SK-N-SH (cell line): ENCODE measurements at regions not wholly inside any gene's neighbourhood (a gene's known extent, or its start where the extent isn't known, plus 50 kb on each side); places are given as distances from the start of the nearest gene placed in this dataset.

Source experiments
- POLR2AphosphoS5 ChIP-seq: IDR thresholded peaks from 2 replicates; pipeline ENCODE4 v1.6.1; 2012; ENCODE audit warnings: low read depth, low read length
- TF ChIP-seq, protein P1 (sequence below): fragments of 200-600 bp; sonication (generic); IDR thresholded peaks from 2 replicates; pipeline ENCODE4 v1.6.1; 2017; ENCODE audit warnings: antibody characterized with exemption, mild to moderate bottlenecking, moderate library complexity
- TF ChIP-seq, protein P2 (sequence below): IDR thresholded peaks from 2 replicates; pipeline ENCODE4 v1.6.1; 2012; ENCODE audit warnings: mild to moderate bottlenecking, low read depth, low read length, moderate library complexity
- TF ChIP-seq, protein P3 (sequence below): IDR thresholded peaks from 2 replicates; pipeline ENCODE4 v1.4.0; 2012; ENCODE audit warnings: low read depth, borderline replicate concordance
- TF ChIP-seq, protein P4 (sequence below): IDR thresholded peaks from 2 replicates; pipeline ENCODE4 v1.4.0; 2012; ENCODE audit warnings: low read depth, borderline replicate concordance

DNA sequence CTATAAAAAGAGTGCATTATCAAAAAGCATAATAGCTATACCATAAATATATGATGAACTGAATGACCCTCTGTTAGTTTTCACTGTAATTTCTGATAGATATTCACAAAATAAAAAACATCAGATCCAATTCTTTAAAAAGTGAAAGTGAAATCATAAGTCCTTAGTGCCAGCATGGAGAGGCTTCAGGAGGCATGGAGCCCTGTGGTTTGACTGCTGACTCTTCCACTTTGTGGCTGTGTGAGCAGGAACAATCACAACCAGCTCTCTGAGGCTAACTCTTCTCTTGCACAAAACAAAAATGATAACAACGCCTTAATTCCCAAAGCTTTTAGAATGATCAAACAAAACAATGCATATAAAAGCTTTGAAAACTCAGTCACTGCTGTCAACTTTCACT, 1143.9 kb downstream of the PDHA2 start:
- TF ChIP-seq, protein P1, sequence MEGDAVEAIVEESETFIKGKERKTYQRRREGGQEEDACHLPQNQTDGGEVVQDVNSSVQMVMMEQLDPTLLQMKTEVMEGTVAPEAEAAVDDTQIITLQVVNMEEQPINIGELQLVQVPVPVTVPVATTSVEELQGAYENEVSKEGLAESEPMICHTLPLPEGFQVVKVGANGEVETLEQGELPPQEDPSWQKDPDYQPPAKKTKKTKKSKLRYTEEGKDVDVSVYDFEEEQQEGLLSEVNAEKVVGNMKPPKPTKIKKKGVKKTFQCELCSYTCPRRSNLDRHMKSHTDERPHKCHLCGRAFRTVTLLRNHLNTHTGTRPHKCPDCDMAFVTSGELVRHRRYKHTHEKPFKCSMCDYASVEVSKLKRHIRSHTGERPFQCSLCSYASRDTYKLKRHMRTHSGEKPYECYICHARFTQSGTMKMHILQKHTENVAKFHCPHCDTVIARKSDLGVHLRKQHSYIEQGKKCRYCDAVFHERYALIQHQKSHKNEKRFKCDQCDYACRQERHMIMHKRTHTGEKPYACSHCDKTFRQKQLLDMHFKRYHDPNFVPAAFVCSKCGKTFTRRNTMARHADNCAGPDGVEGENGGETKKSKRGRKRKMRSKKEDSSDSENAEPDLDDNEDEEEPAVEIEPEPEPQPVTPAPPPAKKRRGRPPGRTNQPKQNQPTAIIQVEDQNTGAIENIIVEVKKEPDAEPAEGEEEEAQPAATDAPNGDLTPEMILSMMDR: no peak
- no peak for TF ChIP-seq POLR2AphosphoS5
- TF ChIP-seq, protein P2, sequence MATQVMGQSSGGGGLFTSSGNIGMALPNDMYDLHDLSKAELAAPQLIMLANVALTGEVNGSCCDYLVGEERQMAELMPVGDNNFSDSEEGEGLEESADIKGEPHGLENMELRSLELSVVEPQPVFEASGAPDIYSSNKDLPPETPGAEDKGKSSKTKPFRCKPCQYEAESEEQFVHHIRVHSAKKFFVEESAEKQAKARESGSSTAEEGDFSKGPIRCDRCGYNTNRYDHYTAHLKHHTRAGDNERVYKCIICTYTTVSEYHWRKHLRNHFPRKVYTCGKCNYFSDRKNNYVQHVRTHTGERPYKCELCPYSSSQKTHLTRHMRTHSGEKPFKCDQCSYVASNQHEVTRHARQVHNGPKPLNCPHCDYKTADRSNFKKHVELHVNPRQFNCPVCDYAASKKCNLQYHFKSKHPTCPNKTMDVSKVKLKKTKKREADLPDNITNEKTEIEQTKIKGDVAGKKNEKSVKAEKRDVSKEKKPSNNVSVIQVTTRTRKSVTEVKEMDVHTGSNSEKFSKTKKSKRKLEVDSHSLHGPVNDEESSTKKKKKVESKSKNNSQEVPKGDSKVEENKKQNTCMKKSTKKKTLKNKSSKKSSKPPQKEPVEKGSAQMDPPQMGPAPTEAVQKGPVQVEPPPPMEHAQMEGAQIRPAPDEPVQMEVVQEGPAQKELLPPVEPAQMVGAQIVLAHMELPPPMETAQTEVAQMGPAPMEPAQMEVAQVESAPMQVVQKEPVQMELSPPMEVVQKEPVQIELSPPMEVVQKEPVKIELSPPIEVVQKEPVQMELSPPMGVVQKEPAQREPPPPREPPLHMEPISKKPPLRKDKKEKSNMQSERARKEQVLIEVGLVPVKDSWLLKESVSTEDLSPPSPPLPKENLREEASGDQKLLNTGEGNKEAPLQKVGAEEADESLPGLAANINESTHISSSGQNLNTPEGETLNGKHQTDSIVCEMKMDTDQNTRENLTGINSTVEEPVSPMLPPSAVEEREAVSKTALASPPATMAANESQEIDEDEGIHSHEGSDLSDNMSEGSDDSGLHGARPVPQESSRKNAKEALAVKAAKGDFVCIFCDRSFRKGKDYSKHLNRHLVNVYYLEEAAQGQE: no peak
- TF ChIP-seq, protein P3, sequence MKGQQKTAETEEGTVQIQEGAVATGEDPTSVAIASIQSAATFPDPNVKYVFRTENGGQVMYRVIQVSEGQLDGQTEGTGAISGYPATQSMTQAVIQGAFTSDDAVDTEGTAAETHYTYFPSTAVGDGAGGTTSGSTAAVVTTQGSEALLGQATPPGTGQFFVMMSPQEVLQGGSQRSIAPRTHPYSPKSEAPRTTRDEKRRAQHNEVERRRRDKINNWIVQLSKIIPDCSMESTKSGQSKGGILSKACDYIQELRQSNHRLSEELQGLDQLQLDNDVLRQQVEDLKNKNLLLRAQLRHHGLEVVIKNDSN: no peak
- TF ChIP-seq, protein P4, sequence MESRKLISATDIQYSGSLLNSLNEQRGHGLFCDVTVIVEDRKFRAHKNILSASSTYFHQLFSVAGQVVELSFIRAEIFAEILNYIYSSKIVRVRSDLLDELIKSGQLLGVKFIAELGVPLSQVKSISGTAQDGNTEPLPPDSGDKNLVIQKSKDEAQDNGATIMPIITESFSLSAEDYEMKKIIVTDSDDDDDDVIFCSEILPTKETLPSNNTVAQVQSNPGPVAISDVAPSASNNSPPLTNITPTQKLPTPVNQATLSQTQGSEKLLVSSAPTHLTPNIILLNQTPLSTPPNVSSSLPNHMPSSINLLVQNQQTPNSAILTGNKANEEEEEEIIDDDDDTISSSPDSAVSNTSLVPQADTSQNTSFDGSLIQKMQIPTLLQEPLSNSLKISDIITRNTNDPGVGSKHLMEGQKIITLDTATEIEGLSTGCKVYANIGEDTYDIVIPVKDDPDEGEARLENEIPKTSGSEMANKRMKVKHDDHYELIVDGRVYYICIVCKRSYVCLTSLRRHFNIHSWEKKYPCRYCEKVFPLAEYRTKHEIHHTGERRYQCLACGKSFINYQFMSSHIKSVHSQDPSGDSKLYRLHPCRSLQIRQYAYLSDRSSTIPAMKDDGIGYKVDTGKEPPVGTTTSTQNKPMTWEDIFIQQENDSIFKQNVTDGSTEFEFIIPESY: no peak
